Peyer's patch (tissue), 4 donors: ENCODE measurements at regions not wholly inside any gene's neighbourhood (a gene's known extent, or its start where the extent isn't known, plus 50 kb on each side); places are given as distances from the start of the nearest gene placed in this dataset.

ENCODE experiments used
- CTCF ChIP-seq, 6 experiments: fragments of 450-650 bp in 4 of 6; fragments of 200-600 bp in 2 of 6; sonication (generic) in 1 of 6; IDR thresholded peaks; one replicate each; pipeline ENCODE4 v1.5.1; 2017 to 2019; ENCODE audit warnings: antibody characterized with exemption in 6 of 6, mild to moderate bottlenecking in 3 of 6, moderate library complexity in 1 of 6
- POLR2A ChIP-seq, 2 donors: fragments of 450-650 bp; IDR thresholded peaks; one replicate each; pipeline ENCODE4 v1.5.1; 2017; ENCODE audit warnings: antibody characterized with exemption in 2 of 2, mild to moderate bottlenecking in 2 of 2, moderate library complexity in 2 of 2

- TF ChIP-seq POLR2A (IDR thresholded peaks at IDR 0.05) (no peak), CTCF (IDR thresholded peaks at IDR 0.05) (no peak)
Measured at GRCh38 chr10:109264004-109264403, 659.3 kb downstream of the XPNPEP1 start.
